GM19324 (cell line): ENCODE measurements at regions not wholly inside any gene's neighbourhood (a gene's known extent, or its start where the extent isn't known, plus 50 kb on each side); places are given as distances from the start of the nearest gene placed in this dataset.

Source experiments
- ATAC-seq: cut with Tn5 transposase; IDR thresholded peaks from one replicate; pipeline ENCODE4 v1.9.1; 2021; ENCODE audit warnings: mild to moderate bottlenecking, moderate library complexity; ENCODE audit not compliant: unreplicated experiment, low FRiP score

DNA sequence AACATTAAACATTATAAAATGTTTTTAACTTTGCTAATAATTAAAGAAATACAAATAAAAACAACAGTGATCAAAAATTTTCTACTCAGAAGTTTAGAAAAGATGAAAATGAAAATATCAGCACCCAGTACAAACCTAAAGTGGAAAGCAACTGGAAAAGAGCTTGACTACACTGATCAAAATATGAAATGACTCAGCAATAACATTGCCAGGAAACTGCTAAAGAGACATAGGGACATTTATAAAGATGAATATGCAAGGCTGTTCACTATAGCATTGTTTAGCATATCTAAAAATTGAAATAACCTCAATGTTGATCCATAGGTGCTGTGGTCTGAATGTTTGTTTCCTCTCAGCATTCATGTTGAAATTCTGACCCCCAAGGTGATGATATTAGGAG lies 88.5 kb upstream of the NOCT start:
- no peak for ATAC-seq

DNA sequence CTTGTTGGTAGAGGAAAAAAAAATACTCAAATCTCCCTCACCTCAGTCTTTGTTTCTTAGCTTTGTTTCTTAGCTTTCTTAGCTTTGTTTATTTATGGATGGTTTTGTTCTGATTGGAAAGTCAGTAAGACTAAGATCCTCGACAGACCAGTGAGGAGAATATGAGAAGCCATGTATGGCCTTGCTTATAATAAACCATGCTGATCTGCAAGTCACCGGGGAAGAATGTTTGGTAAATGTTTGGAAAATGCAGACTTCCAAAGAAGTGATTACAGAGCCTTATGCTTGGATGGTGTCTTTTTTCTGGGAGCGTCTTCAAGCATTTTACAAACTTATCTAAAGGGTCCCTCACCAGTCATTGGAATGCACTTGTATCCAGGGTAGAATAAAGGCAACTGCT lies 90.1 kb upstream of the NOCT start:
- ATAC-seq, result no peak

DNA sequence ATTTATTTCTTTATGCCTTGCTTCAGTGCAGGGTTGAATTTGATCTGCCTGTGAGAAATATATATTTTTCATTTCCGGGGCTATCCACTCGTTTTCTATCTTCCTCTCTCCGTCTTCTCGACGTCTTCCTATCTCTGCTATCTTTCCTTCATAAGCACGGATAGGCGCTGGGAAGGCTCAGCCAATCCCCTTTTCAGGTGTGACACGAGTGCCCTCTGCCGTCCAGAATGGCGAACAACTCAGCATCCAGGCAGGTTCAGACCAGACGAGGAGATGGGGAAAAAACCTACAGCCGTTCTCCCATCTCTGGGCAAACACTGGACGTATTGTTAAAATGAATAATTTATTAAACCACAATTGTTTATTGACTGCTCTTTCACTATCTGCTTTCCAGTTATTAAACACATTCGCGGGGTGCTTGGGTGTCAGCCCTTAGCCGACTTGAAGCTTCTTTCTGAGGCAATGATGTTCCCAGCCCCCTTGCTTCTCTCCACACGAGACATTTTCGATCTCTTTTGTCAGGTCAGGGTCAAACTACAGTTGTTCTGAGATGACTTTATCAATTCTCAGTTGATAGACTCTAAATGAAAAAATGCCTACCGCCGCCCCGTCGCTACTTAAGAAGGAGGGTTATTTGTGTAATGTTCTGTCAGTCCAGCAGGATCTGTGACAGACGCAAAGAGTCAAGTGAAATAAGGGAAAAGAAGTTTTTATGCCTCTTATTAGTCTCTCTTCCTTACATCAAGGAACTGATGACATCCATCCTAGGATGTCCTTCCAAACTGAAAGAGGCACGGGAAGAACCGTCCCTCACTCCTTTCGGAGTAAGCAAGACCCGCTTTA lies 96.3 kb upstream of the NOCT start:
- ATAC-seq, result peak; percentile 85

DNA sequence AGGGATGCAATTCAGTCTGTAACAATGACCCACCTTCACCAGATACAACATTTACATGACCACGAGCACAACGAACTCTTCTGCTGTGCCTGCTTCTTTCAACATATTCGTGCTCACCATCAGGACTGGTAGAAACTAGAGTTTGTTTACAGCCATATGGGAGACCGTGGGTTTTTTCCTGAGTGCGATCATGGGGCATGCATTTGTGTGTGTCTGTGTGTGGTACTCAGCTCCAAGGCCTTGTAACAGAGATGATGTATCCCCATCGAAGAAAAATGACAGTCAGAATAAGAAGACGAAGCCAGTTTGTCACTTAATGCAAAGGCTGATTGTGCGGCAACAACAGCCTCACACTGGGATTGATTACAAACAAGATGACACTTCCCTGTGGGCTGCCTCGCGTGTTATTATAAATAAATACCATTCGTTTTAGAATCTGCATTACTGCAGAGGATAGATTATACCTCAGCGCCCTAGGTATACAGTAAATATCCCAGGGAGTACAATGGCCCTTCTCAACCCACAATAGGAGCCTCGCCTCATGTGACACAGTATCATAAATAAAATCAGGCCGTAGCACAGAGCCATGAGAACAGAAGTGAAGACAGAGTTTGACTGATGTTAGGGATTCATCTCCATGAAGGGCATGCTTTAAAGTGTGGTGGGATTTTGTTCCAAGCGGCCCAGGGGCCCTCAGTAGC lies 97.3 kb upstream of the NOCT start:
- ATAC-seq, result no peak

DNA sequence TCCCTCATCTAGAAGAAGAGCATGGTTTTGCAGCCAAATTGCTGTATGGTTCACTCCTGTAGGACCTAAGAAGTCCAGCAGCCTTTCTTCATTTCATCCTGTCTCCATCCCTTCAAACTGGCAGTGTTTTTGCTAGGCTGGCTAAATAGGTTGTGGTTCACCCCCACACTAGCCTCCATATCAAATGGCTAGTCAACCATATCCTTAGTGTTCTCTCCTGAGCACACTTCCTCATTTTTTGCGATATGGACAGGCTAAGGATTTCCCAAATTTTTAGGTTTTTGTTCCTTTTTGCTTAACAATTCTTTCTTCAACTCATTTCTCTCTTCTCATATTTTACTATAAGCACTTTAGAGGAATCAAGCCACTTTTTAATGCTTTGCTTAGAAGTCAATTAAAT lies 98.8 kb upstream of the NOCT start:
- ATAC-seq, result no peak

DNA sequence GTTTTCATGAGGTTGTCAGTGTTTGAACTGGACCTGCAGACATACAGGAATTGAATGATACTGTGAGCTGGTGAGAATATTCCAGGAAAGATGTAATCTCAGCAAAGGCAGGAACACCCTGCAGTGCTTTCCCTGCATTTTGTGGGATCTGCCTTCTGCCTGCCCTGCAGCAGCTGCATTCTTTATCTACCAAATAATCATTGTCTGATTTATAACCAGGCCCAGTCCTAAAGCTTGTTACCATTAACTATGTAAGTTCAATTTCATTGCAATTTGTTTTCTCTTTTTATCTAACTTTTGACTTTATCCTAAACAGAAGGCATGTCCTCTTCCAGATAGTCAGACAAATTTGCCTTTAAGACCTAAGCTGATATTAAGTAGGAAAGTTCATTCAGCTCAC lies 99.8 kb upstream of the NOCT start:
- no peak for ATAC-seq

DNA sequence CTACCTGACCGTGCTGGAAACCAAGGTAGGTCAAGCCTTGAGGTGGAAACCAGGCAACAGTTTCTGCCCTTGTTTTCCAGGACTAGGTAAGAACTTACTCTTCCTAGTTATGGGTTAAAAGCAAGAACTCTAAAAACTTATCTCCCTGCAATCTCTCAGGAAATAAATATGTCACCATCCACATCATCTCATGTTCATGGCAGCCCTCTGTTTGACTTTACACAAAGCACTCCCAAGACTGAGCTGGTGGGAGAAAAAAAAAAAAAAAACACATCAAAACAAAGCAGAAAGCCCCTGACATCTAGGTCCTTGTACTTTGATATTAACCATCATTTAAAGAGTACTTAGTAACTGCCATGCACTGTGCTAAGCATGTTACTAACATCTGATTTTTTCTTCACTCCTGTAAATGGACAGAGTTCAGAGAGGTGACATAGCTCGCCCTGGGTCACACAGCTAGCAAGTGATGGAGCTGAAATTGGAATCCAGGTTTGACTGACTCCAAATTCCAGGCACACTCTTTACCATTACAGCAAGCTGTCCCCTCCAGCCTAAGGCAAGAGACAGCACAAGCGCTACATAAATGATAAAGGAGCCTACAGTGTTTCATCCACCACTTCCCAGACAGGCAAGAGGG lies 102.8 kb upstream of the NOCT start:
- no peak for ATAC-seq

DNA sequence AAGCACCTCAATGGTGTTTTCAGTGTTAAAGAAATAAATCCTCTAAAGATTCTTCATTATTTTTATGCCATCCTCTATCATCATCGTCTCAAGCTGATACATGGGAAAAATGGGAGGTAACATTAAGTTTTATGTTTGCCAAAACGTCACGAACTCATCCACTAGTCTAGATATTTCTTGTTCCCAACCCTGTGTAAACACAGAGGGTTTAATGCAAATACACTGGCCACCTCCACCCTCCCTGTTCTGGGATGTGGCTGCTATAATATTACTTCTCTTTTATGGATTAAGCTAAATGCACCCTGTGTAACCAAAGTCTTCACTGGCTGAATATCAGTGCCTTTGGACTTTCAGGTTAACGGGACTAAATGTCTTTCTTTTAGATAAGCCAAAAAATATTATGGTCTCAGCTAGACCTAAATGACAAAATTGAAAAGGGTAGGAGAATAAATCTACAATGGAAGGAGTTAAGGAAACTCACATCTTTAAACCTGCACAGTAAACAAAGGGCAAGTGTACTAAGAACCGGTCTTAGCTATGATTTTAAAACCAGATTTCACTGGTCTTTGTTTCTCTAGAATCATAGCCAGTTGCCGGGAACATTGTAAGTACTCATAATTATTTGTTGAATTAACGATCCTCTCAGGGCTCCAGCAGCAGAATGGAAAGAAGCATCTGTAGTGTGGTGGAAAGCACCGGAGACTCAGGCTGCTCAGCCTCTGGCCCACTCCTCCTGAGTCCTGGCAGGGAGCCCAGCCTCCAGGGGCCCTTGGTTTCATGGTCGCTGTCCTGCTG lies 103.5 kb upstream of the NOCT start:
- ATAC-seq, result no peak

DNA sequence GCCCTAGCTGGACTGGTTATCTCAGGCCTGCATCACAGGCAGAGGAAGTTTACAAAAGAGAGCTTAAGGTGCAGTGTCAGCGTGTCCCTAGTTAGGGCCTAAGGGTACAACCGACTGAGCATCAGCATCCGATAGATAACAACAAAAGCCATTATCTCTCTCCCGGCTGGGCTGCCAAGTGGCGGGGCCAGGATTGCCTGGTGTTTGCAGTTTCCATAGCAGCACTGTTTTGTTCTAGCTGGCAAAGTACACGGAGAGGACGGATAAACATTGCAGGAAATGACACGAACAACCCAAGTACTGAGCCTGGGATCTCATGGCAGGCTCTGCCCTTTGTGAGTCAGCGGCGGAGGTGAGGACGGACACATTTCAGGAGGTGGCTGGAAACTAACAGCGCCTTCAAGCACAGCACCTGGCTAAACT lies 104.7 kb upstream of the NOCT start:
- no peak for ATAC-seq

DNA sequence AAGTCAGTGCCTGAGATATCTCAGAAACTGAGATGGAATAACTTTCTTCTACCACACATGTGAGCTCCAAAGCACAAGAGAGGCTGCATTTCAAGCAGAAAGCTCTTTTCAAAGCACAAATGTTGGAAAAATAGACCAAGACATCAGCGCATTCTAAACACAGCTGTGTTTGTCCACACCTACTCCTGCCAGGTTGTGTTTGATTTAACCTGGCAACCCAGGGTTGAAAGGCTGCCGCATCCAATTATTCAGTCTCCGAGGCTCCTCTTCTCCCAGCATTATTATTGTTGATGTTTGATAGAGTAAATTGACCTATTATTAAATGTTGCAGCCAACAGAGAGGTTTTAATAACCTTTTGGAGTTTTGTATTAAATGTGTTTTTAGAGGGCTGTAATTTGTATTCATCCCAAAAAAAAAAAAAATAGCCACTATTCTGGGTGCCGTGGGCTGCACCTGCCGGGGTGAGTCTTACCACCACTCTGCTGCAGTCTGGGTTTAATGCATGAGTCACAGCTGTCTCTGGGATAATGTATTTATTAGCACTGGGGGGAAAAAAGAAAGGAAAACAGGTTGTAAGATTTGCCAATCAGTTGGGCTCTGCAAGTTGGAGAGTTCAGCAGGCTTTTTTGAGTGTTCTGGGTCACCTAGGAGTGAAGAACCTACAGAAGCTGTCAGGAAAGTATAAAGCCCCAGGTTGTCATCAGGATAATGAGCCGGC lies 105.2 kb upstream of the NOCT start:
- no peak for ATAC-seq

DNA sequence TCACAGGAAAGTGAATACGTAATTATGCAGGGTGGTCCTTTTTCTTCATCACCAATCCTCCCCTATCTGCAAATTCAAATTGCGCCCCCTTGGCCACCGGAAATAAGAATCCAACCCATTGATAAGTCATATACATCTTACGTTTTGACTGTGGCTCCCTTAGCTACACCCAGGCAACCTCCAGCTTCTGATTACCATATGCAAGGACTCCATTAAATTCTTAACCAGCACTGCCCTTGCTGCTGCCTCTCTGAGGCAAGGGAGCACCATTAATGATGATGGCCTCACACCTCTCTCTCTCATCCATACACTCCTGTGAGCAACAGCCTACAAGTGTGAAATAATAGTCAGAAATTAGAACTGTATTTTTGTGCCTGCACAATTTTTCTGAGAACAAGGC lies 106.0 kb upstream of the NOCT start:
- ATAC-seq, result no peak

DNA sequence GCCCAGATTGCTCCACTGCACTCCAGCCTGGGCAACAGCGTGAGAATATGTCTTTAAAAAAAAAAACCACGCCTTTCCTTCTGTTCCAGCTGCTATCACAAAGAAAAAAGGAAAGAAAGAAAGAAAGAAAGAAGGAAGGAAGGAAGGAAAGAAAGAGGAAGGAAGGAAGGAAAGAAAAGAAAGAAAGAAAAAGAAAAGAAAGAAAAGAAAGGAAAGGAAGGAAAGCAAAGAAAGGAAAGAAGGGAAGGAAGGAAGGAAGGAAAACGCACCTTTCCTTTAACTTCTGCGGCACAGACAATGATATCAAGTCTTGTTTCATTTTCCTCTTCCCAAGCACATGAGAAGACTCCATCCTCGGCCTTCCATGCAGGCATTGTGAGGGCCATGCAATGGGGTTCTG lies 107.4 kb upstream of the NOCT start:
- no peak for ATAC-seq

DNA sequence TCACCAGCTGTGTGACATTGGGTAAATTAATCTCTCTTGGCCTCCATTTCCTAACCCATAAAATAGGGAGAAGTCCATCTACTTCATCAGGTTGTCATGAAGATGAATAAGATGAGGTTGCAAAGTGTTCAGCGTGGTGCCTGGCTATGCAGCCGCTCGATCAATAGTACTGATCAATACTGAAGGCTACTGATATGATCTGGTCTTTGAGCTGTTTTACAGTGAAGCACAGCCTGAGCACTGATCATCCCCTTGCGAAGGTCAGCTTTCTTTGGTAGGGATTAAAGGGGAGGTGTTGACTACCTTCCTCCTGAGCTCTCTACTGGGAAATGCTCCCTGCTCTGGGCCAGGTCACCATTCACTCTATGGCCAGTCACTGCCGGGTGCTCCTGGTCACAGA lies 108.4 kb upstream of the NOCT start:
- no peak for ATAC-seq

DNA sequence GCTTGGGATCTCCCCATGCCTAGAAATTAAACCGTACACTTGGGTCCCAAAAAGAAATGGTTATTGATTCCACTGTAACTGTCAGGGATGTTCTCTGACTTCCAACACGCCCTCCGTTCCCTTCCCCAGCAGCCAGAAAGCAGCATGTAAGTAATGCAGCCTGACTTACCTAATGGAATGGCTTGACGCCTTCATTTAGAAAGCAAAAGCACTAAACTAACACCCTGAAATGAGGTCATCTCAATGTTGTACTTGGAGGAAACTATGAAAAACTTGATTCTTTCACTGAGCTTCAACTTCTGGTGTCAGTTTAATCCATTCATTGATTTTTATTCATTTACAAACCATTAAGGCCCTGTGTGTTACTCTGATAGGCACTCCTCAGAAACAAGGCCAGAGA lies 110.8 kb upstream of the NOCT start:
- ATAC-seq, result no peak

DNA sequence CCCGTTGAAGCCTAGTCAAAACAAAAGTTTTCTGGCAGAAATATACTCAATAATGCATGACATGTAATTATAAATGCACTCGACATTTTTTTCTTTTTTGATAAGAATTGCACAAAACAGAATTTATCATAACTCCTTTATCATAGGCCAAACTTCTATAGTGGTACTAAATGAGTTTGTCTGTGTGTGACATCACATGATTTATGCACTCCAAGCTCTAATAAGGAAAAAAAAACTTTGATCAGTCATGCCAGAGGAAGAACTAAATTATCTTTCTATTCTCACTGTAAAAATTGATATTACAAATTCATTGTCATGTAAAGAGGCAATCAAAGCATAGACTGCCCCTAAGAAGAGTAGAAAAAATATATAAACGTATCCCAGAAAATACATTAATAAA lies 112.4 kb upstream of the NOCT start:
- no peak for ATAC-seq

DNA sequence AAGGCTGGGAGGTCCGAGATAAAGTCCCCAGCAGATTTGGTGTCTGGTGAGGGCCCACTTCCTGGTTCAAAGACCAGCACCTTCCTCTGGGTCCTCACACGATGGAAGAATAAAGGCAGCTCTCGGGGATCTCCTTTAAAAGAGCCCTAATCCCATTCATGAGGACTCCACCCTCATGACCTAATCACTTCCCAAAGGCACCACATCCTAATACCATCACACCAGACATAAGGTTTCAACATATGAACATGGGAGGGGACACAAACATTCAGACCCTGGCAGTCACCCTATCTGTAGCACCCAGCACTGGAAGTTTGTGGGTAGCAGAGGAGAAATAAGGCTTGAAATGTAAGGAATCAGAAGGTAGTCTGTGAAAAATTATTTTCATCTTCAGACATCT lies 112.9 kb upstream of the NOCT start:
- no peak for ATAC-seq

DNA sequence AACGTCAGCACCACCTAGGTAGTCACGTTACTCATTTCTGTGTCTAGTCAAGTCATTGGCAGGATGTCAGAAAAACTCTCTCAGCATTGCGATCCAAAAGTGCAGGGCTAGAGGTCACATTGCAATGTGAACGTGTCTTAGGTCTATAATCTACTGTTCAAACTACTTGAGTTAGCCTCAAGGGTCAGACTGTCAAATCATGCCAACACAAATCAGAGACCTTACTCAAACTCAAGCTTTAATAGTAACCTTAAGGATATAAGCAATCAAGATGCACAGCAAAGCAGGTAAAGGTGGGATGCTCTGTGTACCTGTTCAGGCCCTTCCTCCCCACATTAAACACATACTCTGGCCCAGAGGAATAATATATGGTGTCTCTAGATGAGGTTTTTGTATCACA lies 114.4 kb upstream of the NOCT start:
- no peak for ATAC-seq

DNA sequence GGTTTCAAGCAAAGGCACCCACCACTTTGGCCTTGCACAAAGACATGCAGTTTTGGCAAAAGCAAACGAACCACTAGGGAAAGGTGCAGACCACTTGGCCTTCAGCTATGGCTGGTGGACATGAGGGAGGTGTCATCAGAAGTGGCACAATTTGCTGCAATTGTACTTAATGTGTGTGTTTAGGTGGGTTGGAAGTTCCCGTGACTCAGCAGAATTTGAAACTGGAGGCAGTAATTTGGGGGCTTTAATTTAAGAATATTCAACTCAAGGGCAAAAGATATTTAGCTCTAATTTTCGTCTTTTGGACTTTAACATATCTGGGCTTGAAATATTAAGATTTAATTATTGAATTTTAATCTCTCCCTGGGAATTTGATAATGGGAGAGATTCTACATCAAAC lies 115.6 kb upstream of the NOCT start:
- no peak for ATAC-seq

DNA sequence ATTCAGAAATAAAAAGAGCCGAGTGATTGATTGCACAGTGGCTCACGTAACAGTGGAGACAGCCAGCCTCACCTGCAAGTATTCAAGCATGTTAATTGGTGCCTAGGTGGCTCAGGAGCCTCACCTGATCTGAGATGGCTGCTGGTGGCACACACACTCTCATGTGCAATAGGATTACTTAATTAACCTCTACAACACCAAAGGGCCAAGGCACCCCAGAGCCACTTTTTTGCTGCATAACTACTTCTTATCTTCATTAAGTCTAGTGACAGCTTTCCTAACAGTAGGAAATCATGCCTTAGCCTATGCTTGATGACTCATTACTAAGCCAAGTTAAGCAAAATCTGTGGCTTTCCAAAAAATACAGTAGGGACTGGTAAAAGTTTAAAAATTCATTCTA lies 117.3 kb upstream of the NOCT start:
- ATAC-seq, result no peak

DNA sequence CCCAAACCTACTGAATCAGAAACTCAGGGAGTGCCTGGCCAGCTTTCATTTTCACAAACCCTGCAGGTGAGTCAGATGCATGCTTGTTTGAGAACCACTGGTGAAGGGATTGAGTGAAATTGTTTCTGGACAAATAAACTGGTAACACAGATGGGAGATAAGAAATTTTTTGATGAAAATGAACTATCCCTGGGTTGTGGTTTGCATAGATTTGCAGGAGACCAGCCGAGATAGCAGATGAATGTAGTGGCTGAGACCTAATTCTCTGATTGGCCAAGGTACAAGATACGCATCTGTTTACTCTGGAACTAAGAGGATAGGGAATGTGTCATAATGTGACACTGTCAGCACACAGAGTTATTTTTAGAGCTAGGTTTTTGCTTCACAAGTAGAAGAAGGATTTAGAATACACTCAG lies 117.8 kb upstream of the NOCT start:
- ATAC-seq, result no peak
